PFSK-1 (cell line): ENCODE measurements at regions not wholly inside any gene's neighbourhood (a gene's known extent, or its start where the extent isn't known, plus 50 kb on each side); places are given as distances from the start of the nearest gene placed in this dataset.

Source experiments
- POLR2AphosphoS5 ChIP-seq: IDR thresholded peaks from 2 replicates; pipeline ENCODE4 v1.6.1; 2012; ENCODE audit warnings: low read depth, mild to moderate bottlenecking, control low read depth, low read length, moderate library complexity
- SIN3A ChIP-seq: IDR thresholded peaks from 2 replicates; pipeline ENCODE4 v1.6.1; 2012; ENCODE audit warnings: mild to moderate bottlenecking, low read length, moderate library complexity, borderline replicate concordance; ENCODE audit not compliant: insufficient read depth
- TAF1 ChIP-seq: IDR thresholded peaks from 2 replicates; pipeline ENCODE4 v1.6.1; 2012; ENCODE audit warnings: low read length, control low read depth, borderline replicate concordance; ENCODE audit not compliant: insufficient read depth
- TF ChIP-seq, protein P1 (sequence below), 2 experiments: IDR thresholded peaks; 2 replicates each; pipeline versions ENCODE4 v1.6.1 to v1.8.0; 2011 to 2012; ENCODE audit warnings: low read depth in 2 of 2, low read length in 2 of 2, control low read depth in 1 of 2, inconsistent platforms in 1 of 2, mild to moderate bottlenecking in 1 of 2, moderate library complexity in 1 of 2; ENCODE audit not compliant: insufficient read depth in 1 of 2

DNA sequence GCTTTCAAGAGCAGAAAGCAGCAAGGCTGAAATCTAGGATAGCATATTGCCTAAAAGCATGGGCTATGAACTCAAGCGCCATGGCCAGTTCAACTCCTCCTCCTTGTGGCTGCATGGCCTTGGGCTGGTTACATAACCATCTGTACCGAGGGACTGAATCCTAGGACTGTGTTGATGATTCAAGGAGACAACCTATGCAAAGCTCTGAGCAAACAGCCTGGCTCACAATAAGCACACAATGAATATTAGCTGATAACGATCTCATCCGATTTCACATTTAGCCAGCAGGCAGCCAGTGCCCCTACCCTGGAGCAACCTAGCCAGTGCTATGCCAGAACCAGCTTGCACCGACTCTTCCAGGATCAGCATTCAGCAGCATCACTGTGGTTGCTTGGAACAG, 698.4 kb downstream of the TBC1D22A start:
- TF ChIP-seq POLR2AphosphoS5 (no peak), SIN3A (no peak), TAF1 (no peak)
- TF ChIP-seq, protein P1, sequence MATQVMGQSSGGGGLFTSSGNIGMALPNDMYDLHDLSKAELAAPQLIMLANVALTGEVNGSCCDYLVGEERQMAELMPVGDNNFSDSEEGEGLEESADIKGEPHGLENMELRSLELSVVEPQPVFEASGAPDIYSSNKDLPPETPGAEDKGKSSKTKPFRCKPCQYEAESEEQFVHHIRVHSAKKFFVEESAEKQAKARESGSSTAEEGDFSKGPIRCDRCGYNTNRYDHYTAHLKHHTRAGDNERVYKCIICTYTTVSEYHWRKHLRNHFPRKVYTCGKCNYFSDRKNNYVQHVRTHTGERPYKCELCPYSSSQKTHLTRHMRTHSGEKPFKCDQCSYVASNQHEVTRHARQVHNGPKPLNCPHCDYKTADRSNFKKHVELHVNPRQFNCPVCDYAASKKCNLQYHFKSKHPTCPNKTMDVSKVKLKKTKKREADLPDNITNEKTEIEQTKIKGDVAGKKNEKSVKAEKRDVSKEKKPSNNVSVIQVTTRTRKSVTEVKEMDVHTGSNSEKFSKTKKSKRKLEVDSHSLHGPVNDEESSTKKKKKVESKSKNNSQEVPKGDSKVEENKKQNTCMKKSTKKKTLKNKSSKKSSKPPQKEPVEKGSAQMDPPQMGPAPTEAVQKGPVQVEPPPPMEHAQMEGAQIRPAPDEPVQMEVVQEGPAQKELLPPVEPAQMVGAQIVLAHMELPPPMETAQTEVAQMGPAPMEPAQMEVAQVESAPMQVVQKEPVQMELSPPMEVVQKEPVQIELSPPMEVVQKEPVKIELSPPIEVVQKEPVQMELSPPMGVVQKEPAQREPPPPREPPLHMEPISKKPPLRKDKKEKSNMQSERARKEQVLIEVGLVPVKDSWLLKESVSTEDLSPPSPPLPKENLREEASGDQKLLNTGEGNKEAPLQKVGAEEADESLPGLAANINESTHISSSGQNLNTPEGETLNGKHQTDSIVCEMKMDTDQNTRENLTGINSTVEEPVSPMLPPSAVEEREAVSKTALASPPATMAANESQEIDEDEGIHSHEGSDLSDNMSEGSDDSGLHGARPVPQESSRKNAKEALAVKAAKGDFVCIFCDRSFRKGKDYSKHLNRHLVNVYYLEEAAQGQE (IDR thresholded peaks at IDR 0.05; ENCODE audit: insufficient read depth in 1 of 2, low read depth in 2 of 2, low read length in 2 of 2) = no peak
